HepG2 (cell line): ENCODE measurements at regions not wholly inside any gene's neighbourhood (a gene's known extent, or its start where the extent isn't known, plus 50 kb on each side); places are given as distances from the start of the nearest gene placed in this dataset.

Source experiments
- ATF5 ChIP-seq: sonication (generic); formaldehyde crosslinking; IDR thresholded peaks from 2 replicates; pipeline ENCODE4 v1.4.0; 2020; ENCODE audit warnings: mild to moderate bottlenecking, low read depth, missing genetic modification reagents
- CEBPZ ChIP-seq: IDR thresholded peaks from 2 replicates; pipeline ENCODE4 v1.6.1; 2012; ENCODE audit warnings: low read length, improper control_type of control experiment
- MLLT10 ChIP-seq: sonication (generic); formaldehyde crosslinking; IDR thresholded peaks from 2 replicates; pipeline ENCODE4 v1.4.0; 2020; ENCODE audit warnings: missing genetic modification reagents
- STAG1 ChIP-seq: sonication (generic); formaldehyde crosslinking; IDR thresholded peaks from 2 replicates; pipeline ENCODE4 v1.4.0; 2020; ENCODE audit warnings: missing genetic modification reagents
- TEF ChIP-seq: sonication (generic); formaldehyde crosslinking; IDR thresholded peaks from 2 replicates; pipeline ENCODE4 v1.5.0; 2020; ENCODE audit warnings: missing genetic modification reagents
- TRAFD1 ChIP-seq: sonication (generic); formaldehyde crosslinking; IDR thresholded peaks from 2 replicates; pipeline ENCODE4 v1.5.1; 2020; ENCODE audit warnings: missing genetic modification reagents, mild to moderate bottlenecking, borderline replicate concordance
- U2AF2 ChIP-seq: fragments of 200-400 bp; formaldehyde crosslinking; IDR thresholded peaks from 2 replicates; pipeline ENCODE4 v1.6.1; 2017; ENCODE audit warnings: low read depth, mild to moderate bottlenecking, low read length
- ZMYM3 ChIP-seq: sonication (generic); formaldehyde crosslinking; IDR thresholded peaks from 2 replicates; pipeline ENCODE4 v1.5.1; 2020; ENCODE audit warnings: mild to moderate bottlenecking, missing genetic modification reagents
- ZNF20 ChIP-seq: sonication (generic); formaldehyde crosslinking; IDR thresholded peaks from 2 replicates; pipeline ENCODE4 v1.4.0; 2020; ENCODE audit warnings: mild to moderate bottlenecking, moderate library complexity, missing genetic modification reagents
- ZNF7 ChIP-seq: IDR thresholded peaks from 2 replicates; pipeline ENCODE4 v1.6.1; 2016; ENCODE audit warnings: missing biosample characterization, missing genetic modification reagents
- ZNF710 ChIP-seq: sonication (generic); formaldehyde crosslinking; IDR thresholded peaks from 2 replicates; pipeline ENCODE4 v1.5.0; 2020; ENCODE audit warnings: mild to moderate bottlenecking, missing genetic modification reagents, borderline replicate concordance

- no peak for TF ChIP-seq CEBPZ
- TF ChIP-seq ZNF20 (CRISPR knock-in tag) = no peak
- no peak for TF ChIP-seq MLLT10 (CRISPR knock-in tag)
- TF ChIP-seq ZNF710 (CRISPR knock-in tag) = no peak
- TF ChIP-seq ZNF7 (CRISPR knock-in tag) = no peak
- no peak for TF ChIP-seq U2AF2
- TF ChIP-seq TRAFD1 (CRISPR knock-in tag) = no peak
- TF ChIP-seq TEF = no peak
- no peak for TF ChIP-seq ATF5 (CRISPR knock-in tag)
- TF ChIP-seq ZMYM3 = no peak
- TF ChIP-seq STAG1 (CRISPR knock-in tag) = no peak
These were observed 175.6 kb downstream of the PCTP start (continued) for GRCh38 chr17:55926276-55926990.
